Left colon (tissue), 2 donors: ENCODE measurements at regions not wholly inside any gene's neighbourhood (a gene's known extent, or its start where the extent isn't known, plus 50 kb on each side); places are given as distances from the start of the nearest gene placed in this dataset.

ENCODE experiments used
- ATAC-seq: fragments of 200-7000 bp; cut with Tn5 transposase; one replicate; pipeline ENCODE4 v1.9.1; 2020; ENCODE audit warnings: mild to moderate bottlenecking, moderate library complexity
- DNase-seq, 2 donors: peaks; one replicate each; pipeline ENCODE4 v3.0.0-alpha.2; 2020
- intact Hi-C, 2 donors: fragments of 100-400 bp; cut with DNase I in 1 of 2; cut with micrococcal nuclease in 1 of 2; formaldehyde crosslinking; loops; one replicate each; pipeline versions ENCODE4 v1.11.2 to v1.14.0; 2022; cut with DNase I, micrococcal nuclease
- donor health status: DM: no; HTN: no; CAD: no.
- donor health status: DM: yes; HTN: yes; CAD: no.

- ATAC-seq = no peak
- intact Hi-C loops = no loop called here
Measured at GRCh38 chr13:40207001-40207478, 459.4 kb downstream of the FOXO1 start.

GRCh38 chr13:40208517-40208916 is 457.9 kb downstream of the FOXO1 start:
- intact Hi-C loops = no loop called here

More at GRCh38 chr13:40207001-40207478, 459.4 kb downstream of the FOXO1 start:
- no peak for DNase-seq

GRCh38 chr13:40210865-40211585 is 455.4 kb downstream of the FOXO1 start:
- ATAC-seq (no peak), DNase-seq (no peak)
- intact Hi-C loops = no loop called here

More at GRCh38 chr13:40208517-40208916, 457.9 kb downstream of the FOXO1 start:
- no peak for ATAC-seq
- no peak for DNase-seq

- intact Hi-C loops = no loop called here
- ATAC-seq = no peak
- DNase-seq = no peak
Measured at GRCh38 chr13:40211586-40211968, 454.9 kb downstream of the FOXO1 start.

- ATAC-seq = no peak
- DNase-seq = no peak
- intact Hi-C loops = no loop called here
Measured at GRCh38 chr13:40213779-40214178, 452.7 kb downstream of the FOXO1 start.

GRCh38 chr13:40215311-40215710 is 451.1 kb downstream of the FOXO1 start:
- intact Hi-C loops = no loop called here
- ATAC-seq (no peak), DNase-seq (no peak)

- ATAC-seq (no peak), DNase-seq (no peak)
- intact Hi-C loops = no loop called here
Measured at GRCh38 chr13:40215747-40216146, 450.7 kb downstream of the FOXO1 start.

- intact Hi-C loops = no loop called here
- DNase-seq = no peak
- no peak for ATAC-seq
Measured at GRCh38 chr13:40217675-40218074, 448.8 kb downstream of the FOXO1 start.

GRCh38 chr13:40220299-40220935 is 446.0 kb downstream of the FOXO1 start:
- no peak for ATAC-seq
- DNase-seq = no peak
- intact Hi-C loops = no loop called here

- no peak for ATAC-seq
- intact Hi-C loops = no loop called here
- DNase-seq = no peak
Measured at GRCh38 chr13:40221131-40221459, 445.3 kb downstream of the FOXO1 start.

- ATAC-seq (no peak), DNase-seq (no peak)
- intact Hi-C loops = no loop called here
Measured at GRCh38 chr13:40221460-40222201, 444.8 kb downstream of the FOXO1 start.

- intact Hi-C loops = no loop called here
- ATAC-seq (no peak), DNase-seq (no peak)
Measured at GRCh38 chr13:40223585-40223984, 442.9 kb downstream of the FOXO1 start.

- ATAC-seq (no peak), DNase-seq (no peak)
- intact Hi-C loops = no loop called here
Measured at GRCh38 chr13:40228496-40228895, 437.9 kb downstream of the FOXO1 start.

GRCh38 chr13:40228990-40229389 is 437.5 kb downstream of the FOXO1 start:
- DNase-seq = no peak
- no peak for ATAC-seq
- intact Hi-C loops = no loop called here

- intact Hi-C loops = no loop called here
- DNase-seq = no peak
- ATAC-seq = no peak
Measured at GRCh38 chr13:40230833-40231266, 435.6 kb downstream of the FOXO1 start.

GRCh38 chr13:40231311-40231710 is 435.1 kb downstream of the FOXO1 start:
- ATAC-seq (no peak), DNase-seq (no peak)
- intact Hi-C loops = no loop called here

- ATAC-seq = no peak
- intact Hi-C loops = no loop called here
- DNase-seq = no peak
Measured at GRCh38 chr13:40231751-40232150, 434.7 kb downstream of the FOXO1 start.

- DNase-seq (no peak), ATAC-seq (no peak)
- intact Hi-C loops = no loop called here
Measured at GRCh38 chr13:40232311-40233040, 434.0 kb downstream of the FOXO1 start.

GRCh38 chr13:40233731-40234195 is 432.7 kb downstream of the FOXO1 start:
- intact Hi-C loops = no loop called here
- DNase-seq (no peak), ATAC-seq (no peak)
